ENCODE measurements at regions not wholly inside any gene's neighbourhood (a gene's known extent, or its start where the extent isn't known, plus 50 kb on each side); places are given as distances from the start of the nearest gene placed in this dataset.
A peak's percentile ranks its signal among the peaks of the same experiment; 100 is the strongest.

- Histone ChIP-seq H3K36me3 (ENCODE audit: control insufficient read depth in 4 of 4, insufficient read depth in 4 of 4, low read length in 4 of 4) (peaks cover 0 to 3% (median 0%) of the 10 kb centered on the region in 4 donors), H3K27ac (ENCODE audit: low read depth in 1 of 2, low read length in 1 of 2) (no peak overlapping the region), H3K4me3 (no peak overlapping the region), H3K9me3 (ENCODE audit: control insufficient read depth in 4 of 4, insufficient read depth in 3 of 4, low read length in 3 of 4) (no peaks in the 10 kb centered on the region), H3K4me1 (ENCODE audit: control insufficient read depth in 5 of 5, insufficient read depth in 5 of 5, low read length in 5 of 5) (peaks cover 0 to 10% (median 2%) of the 10 kb centered on the region in 5 donors), H3K27me3 (ENCODE audit: control insufficient read depth in 3 of 3, insufficient read depth in 3 of 3, low read length in 2 of 3) (no peaks in the 10 kb centered on the region), H3K9ac (ENCODE audit: insufficient read depth in 1 of 2, low read length in 2 of 2) (no peak overlapping the region)
- no peak for TF ChIP-seq CTCF (IDR thresholded peaks at IDR 0.05; ENCODE audit: control extremely low read depth, extremely low read depth)
- no peak for ATAC-seq (ENCODE audit: insufficient read depth, low FRiP score)
- DNase-seq = no peak
These were observed 69.3 kb upstream of the PRDX6 start for GRCh38 chr1:173407846-173408245.

- Histone ChIP-seq H3K27ac (ENCODE audit: low read depth in 1 of 2, low read length in 1 of 2) (no peak overlapping the region), H3K4me3 (no peak overlapping the region), H3K27me3 (ENCODE audit: control insufficient read depth in 3 of 3, insufficient read depth in 3 of 3, low read length in 2 of 3) (no peaks in the 10 kb centered on the region), H3K36me3 (ENCODE audit: control insufficient read depth in 4 of 4, insufficient read depth in 4 of 4, low read length in 4 of 4) (peaks cover 0 to 3% (median 0%) of the 10 kb centered on the region in 4 donors), H3K9me3 (ENCODE audit: control insufficient read depth in 4 of 4, insufficient read depth in 3 of 4, low read length in 3 of 4) (no peaks in the 10 kb centered on the region), H3K4me1 (ENCODE audit: control insufficient read depth in 5 of 5, insufficient read depth in 5 of 5, low read length in 5 of 5) (peaks cover 0 to 13% (median 4%) of the 10 kb centered on the region in 5 donors), H3K9ac (ENCODE audit: insufficient read depth in 1 of 2, low read length in 2 of 2) (no peak overlapping the region)
- TF ChIP-seq CTCF (IDR thresholded peaks at IDR 0.05; ENCODE audit: control extremely low read depth, extremely low read depth) = no peak
- ATAC-seq (ENCODE audit: insufficient read depth, low FRiP score) (no peak), DNase-seq (no peak)
- 89 to 93% methylated on average over 1 of the region's 1 CpG for WGBS, 2 donors
These were observed 68.2 kb upstream of the PRDX6 start for GRCh38 chr1:173408886-173409285.

- H3K9ac ChIP-seq (ENCODE audit: insufficient read depth in 1 of 2, low read length in 2 of 2) = no peak overlapping the region
- peak; percentile 25 to 65 (median 32) for DNase-seq
- H3K9me3 ChIP-seq (ENCODE audit: control insufficient read depth in 4 of 4, insufficient read depth in 3 of 4, low read length in 3 of 4) = no peaks in the 10 kb centered on the region
- peak; percentile 23 for ATAC-seq (ENCODE audit: insufficient read depth, low FRiP score)
- no peaks in the 10 kb centered on the region for H3K27me3 ChIP-seq (ENCODE audit: control insufficient read depth in 3 of 3, insufficient read depth in 3 of 3, low read length in 2 of 3)
- TF ChIP-seq CTCF (IDR thresholded peaks at IDR 0.05; ENCODE audit: control extremely low read depth, extremely low read depth) = no peak
- peaks cover 0 to 3% (median 0%) of the 10 kb centered on the region in 4 donors for H3K36me3 ChIP-seq (ENCODE audit: control insufficient read depth in 4 of 4, insufficient read depth in 4 of 4, low read length in 4 of 4)
- 1 to 5% methylated on average over 3 of the region's 3 CpGs for WGBS, 2 donors
- H3K27ac ChIP-seq (ENCODE audit: low read depth in 1 of 2, low read length in 1 of 2) = no peak overlapping the region
- H3K4me3 ChIP-seq = no peak overlapping the region
- peaks cover 0 to 13% (median 4%) of the 10 kb centered on the region in 5 donors for H3K4me1 ChIP-seq (ENCODE audit: control insufficient read depth in 5 of 5, insufficient read depth in 5 of 5, low read length in 5 of 5)
These were observed 67.5 kb upstream of the PRDX6 start for GRCh38 chr1:173409613-173410012.

GRCh38 chr1:173410133-173410793 is 66.9 kb upstream of the PRDX6 start:
- ATAC-seq (ENCODE audit: insufficient read depth, low FRiP score) (no peak), DNase-seq (no peak)
- 73 to 78% methylated on average over 4 of the region's 4 CpGs for WGBS, 2 donors
- Histone ChIP-seq H3K4me3 (no peak overlapping the region), H3K9me3 (ENCODE audit: control insufficient read depth in 4 of 4, insufficient read depth in 3 of 4, low read length in 3 of 4) (no peaks in the 10 kb centered on the region), H3K27ac (ENCODE audit: low read depth in 1 of 2, low read length in 1 of 2) (no peak overlapping the region), H3K9ac (ENCODE audit: insufficient read depth in 1 of 2, low read length in 2 of 2) (no peak overlapping the region), H3K4me1 (ENCODE audit: control insufficient read depth in 5 of 5, insufficient read depth in 5 of 5, low read length in 5 of 5) (peaks cover 0 to 10% (median 4%) of the 10 kb centered on the region in 5 donors), H3K27me3 (ENCODE audit: control insufficient read depth in 3 of 3, insufficient read depth in 3 of 3, low read length in 2 of 3) (no peaks in the 10 kb centered on the region), H3K36me3 (ENCODE audit: control insufficient read depth in 4 of 4, insufficient read depth in 4 of 4, low read length in 4 of 4) (peaks cover 0 to 3% (median 0%) of the 10 kb centered on the region in 4 donors)
- no peak for TF ChIP-seq CTCF (IDR thresholded peaks at IDR 0.05; ENCODE audit: control extremely low read depth, extremely low read depth)

Measured in lung (tissue), 11 donors.